ENCODE measurements at regions not wholly inside any gene's neighbourhood (a gene's known extent, or its start where the extent isn't known, plus 50 kb on each side); places are given as distances from the start of the nearest gene placed in this dataset.
A peak's percentile ranks its signal among the peaks of the same experiment; 100 is the strongest.

GRCh38 chr2:217184242-217184641, 324.4 kb upstream of the TNP1 start:
- no peak for DNase-seq

DNA sequence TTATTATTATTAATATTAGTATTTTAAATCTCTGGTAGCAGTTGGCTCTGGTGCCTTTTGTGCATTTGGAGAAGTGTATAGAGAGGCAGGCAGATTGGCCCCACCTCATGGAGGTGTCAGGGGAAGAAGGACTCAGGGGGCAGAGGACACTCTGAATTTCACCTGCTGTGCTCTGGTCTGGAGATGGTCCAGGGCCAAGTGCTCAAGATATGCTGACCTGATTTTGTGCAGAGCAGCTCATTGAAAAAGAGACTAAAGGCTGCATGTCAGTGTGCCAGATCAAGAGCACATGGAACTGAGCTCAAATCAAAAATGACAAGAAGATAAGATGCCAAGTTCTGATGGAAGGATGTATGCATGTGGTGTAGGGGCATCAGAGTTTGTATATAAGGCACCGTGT, 323.6 kb upstream of the TNP1 start:
- DNase-seq: no peak

- no peak for DNase-seq
Measured at GRCh38 chr2:217182926-217183325, 323.1 kb upstream of the TNP1 start.

DNA sequence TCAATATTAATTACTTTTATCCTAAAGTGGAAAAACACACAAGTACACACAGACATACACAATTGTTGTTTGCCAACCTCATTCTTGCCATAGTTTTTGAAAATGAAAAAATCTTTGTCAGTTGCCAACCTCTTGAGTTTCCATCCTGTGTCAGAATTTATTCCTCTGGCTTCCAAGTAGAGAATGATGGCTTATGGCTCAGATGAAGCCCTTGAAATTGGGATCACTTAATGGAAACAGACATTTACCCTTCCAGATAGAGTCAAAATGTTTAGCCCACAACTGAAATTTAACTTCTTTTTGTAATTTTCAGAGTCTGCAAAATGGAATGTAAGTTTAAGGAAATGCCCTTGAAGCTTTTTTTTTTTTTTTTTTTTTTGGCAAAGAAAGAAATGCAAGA, 321.6 kb upstream of the TNP1 start:
- no peak for DNase-seq

DNA sequence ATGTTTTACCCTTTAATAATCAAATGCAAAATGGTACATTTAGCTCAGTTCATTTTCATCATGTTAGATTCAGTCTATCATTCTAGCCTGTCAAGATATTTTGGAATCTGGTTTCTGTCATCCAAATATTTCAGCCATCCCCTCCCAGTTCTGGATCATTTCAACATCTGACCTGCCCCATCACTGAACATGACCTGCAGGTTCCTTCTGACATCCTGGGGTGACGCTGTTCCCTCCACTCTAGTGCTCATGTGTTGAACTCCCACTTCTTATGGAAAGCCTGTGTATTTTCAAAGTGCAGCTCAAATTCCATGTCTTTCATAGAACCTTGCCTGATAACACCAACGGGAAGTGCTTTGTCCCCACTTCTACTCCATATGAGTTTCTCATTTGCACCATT, 320.0 kb upstream of the TNP1 start:
- DNase-seq: no peak

- no peak for DNase-seq
Measured at GRCh38 chr2:217178341-217178740, 318.5 kb upstream of the TNP1 start.

DNA sequence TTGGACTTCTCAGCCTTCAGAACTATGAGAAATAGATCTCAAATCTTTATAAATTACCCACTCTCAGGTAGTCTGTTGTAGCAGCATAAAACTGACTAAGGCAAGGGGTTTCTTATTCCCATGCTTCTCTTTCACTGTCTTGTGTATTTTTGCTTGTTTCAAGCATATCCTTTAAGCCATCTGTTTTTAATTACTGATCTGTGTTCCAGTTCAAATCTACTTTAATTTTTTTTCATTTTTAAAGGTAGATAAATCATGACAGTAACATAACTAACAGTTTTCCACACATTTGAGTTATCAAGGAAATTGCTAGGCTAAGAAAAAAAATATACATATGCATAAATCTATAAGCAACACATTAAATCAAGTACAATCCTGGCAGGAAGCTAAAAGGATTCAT, 317.9 kb upstream of the TNP1 start:
- no peak for DNase-seq

GRCh38 chr2:217171874-217172273, 312.0 kb upstream of the TNP1 start:
- DNase-seq: no peak

- no peak for DNase-seq
Measured at GRCh38 chr2:217168496-217168895, 308.6 kb upstream of the TNP1 start.

DNA sequence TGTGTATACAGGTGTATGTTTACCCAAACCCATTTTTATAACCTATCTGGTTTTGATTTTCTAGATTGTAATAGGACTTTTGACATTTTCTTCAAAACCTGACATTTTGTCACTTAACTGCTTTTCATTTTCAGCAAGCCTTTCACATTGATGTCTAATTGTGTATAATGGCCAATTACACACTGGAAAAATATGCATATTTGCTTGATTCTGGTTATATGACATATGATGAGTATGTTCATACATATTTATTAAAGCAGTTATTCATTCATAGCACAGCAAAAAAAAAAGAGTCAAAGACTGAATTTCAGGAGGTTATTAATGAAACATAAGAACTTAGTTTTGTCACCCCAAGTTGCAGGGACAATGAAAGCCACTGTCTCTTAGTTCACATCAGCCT, 307.7 kb upstream of the TNP1 start:
- no peak for DNase-seq

- DNase-seq: peak in 1 of 2 experiments; percentile 31
Measured at GRCh38 chr2:217166241-217166850, 306.5 kb upstream of the TNP1 start.

- no peak for DNase-seq
Measured at GRCh38 chr2:217165547-217165946, 305.7 kb upstream of the TNP1 start.

GRCh38 chr2:217163987-217164386, 304.1 kb upstream of the TNP1 start:
- no peak for DNase-seq

GRCh38 chr2:217162533-217162932, 302.7 kb upstream of the TNP1 start:
- no peak for DNase-seq

GRCh38 chr2:217160978-217161973, 301.4 kb upstream of the TNP1 start:
- DNase-seq: no peak

- no peak for DNase-seq
Measured at GRCh38 chr2:217160103-217160743, 300.4 kb upstream of the TNP1 start.

DNA sequence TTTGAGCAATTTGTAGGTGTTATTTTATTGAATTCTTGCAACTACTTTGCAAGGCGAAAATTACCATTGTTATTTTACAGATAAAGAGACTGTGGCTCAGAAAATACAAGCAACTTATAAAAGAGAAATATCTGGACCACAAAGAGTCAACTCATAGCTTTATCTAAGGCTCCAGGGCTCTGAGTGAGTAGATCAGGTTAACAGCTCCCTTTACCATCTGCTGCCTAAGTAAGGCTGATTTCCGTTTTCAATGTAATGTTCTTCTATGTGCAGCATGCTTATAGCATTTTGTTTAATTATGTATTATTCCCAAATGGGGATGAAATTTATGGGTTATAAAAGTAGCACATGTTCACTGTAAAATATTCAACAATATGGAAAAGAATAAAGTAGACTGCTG, 299.1 kb upstream of the TNP1 start:
- no peak for DNase-seq

DNA sequence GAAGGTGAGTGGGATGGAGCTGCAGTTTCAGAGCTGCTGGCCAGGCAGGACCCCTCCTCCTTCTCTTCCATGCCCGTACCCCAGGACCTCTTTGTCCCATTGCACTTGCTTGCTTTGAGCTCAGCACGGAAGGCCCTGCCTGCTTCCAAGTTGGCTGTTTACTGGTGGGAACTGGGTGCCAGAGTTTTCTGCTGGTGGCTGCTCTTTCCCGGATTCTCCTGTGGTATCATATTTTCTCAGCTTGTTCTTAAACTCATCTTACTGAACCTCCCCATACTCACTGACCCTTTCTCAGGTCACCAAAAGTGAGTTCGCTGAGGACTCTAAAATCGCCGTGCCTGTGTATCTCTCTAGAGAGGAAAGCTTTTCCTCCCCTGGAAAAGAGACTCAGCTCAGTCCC, 297.7 kb upstream of the TNP1 start:
- no peak for DNase-seq

DNA sequence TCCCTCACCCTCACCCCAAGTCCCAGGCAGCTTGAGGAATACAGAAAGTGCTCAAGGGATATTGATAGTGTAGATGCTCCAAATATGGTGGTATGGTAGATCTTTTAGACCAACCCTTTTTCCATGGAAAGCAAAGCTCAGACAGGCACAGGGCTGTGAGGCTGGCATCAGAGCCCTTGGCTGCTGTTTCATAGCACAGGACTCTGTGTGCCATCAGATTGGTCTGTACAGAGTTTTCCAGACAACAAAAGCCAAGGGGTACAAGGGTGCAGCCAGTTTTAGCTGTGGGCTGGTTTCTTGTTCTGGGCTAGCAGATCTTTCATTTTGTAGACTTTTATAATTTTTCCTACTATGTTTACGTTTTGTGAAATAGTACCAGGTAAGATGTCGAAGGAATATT, 296.9 kb upstream of the TNP1 start:
- no peak for DNase-seq

DNA sequence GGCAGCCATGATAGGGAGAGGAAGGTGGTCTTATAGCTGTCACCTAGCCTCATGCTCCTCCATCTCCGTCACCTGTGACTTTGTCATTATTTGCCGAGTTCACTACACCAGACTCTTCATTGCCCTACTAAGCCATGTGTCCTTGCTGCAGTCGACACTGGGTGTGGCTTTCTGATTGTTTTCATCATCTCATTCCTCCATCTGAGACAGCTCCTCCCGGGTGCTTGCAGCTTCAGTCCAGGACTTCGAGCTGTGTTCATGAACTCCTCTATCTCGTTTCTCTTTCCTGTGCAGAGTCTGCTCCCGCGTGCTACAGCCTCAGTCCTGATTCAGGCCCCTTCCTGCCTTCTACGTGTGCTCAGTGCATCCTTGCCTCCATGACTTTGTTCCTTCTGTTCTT, 295.1 kb upstream of the TNP1 start:
- no peak for DNase-seq

DNA sequence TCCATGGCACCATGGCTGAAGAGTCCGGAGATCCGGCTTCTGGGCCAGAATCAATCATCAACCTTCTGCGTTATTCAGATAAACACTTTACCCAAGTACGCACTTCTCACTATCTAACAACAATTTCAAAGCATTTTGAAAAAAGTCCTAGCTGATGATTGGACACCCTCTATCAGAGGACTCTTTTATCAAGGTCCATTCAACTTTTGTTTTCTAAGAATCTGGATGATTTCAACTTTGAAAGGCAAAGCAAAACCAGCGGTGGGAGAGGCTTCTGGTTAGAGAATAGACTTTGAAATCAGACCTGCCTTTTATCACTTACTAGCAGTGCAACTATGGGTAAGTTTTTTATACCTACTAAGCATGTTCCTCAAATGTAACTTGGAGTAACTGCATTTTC, 293.6 kb upstream of the TNP1 start:
- DNase-seq: no peak

DNA sequence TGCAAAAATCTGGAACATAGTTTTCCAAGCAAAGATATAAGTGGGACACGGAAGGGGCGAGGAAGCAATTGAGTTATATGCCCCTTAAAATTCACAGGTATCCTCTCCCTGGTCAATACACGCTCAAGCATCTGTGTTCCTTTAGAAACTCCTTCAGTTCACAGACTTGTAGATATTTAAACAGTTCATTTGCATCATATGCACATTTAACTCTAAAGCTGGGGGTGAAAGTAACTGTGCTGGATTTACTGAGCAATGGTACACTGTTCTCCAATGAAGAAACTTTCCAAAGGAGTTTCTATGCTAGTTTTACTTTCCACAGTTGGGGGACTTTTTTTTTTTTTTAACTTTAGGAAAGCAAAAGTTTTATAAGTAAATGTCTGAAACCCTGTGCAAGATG, 293.0 kb upstream of the TNP1 start:
- DNase-seq: no peak

- no peak for DNase-seq
Measured at GRCh38 chr2:217151509-217152206, 291.8 kb upstream of the TNP1 start.
